ENCODE measurements at regions not wholly inside any gene's neighbourhood (a gene's known extent, or its start where the extent isn't known, plus 50 kb on each side); places are given as distances from the start of the nearest gene placed in this dataset.

GRCh38 chr6:119614138-119614537, 264.6 kb upstream of the MAN1A1 start:
- 0% methylated on average over 1 of the region's 1 CpG for whole genome bisulfite sequencing (ENCODE audit: low lambda C conversion rate)
- H3K9ac ChIP-seq (ENCODE audit: insufficient read depth, low read depth, low read length): no peak overlapping the region
- H3K4me1 ChIP-seq (ENCODE audit: insufficient read depth, low read length): no peaks in the 10 kb centered on the region
- H3K9me3 ChIP-seq (ENCODE audit: low read length): no peaks in the 10 kb centered on the region
- no peak for ATAC-seq
- POLR2A ChIA-PET: no interaction called here
- no peaks in the 10 kb centered on the region for H3K27me3 ChIP-seq (ENCODE audit: control insufficient read depth in 1 of 2, insufficient read depth in 2 of 2, low read length in 2 of 2)
- no peaks in the 10 kb centered on the region for H3K79me2 ChIP-seq (ENCODE audit: insufficient read depth, low read length)
- no peaks in the 10 kb centered on the region for H4K20me1 ChIP-seq (ENCODE audit: insufficient read depth, low read length)
- H3K4me3 ChIP-seq (replicated peaks in 1 of 3; ENCODE audit: insufficient read depth in 1 of 3, low read depth in 2 of 3, low read length in 3 of 3): no peak overlapping the region
- no peak for DNase-seq (ENCODE audit: low spot score)
- no peaks in the 10 kb centered on the region for H3K36me3 ChIP-seq (replicated peaks in 1 of 2; ENCODE audit: control insufficient read depth in 1 of 2, insufficient read depth in 2 of 2, low read length in 2 of 2)
- intact Hi-C loops (cut with micrococcal nuclease; ENCODE audit: unreplicated experiment) (no loop called here), in situ Hi-C loops (cut with HindIII; ENCODE audit: extremely low pct_ligation_motif_present, low pct_unique_long_range_greater_than_20kb) (no loop called here)
- TF ChIP-seq TERF1 (CRISPR knock-in tag; IDR thresholded peaks at IDR 0.05) (no peak), ZNF510 (CRISPR knock-in tag; IDR thresholded peaks at IDR 0.05; ENCODE audit: low read depth) (no peak), ZNF546 (CRISPR knock-in tag; conservative IDR thresholded peaks at IDR 0.05) (no peak), AHDC1 (CRISPR knock-in tag; IDR thresholded peaks at IDR 0.05; ENCODE audit: borderline replicate concordance) (no peak), FOXC1 (CRISPR knock-in tag; IDR thresholded peaks at IDR 0.05; ENCODE audit: borderline replicate concordance) (no peak), ISL2 (CRISPR knock-in tag; IDR thresholded peaks at IDR 0.05) (no peak), HNRNPUL1 (IDR thresholded peaks at IDR 0.05; ENCODE audit: low read depth, low read length) (no peak), EEA1 (CRISPR knock-in tag; IDR thresholded peaks at IDR 0.05; ENCODE audit: borderline replicate concordance) (no peak)
- TF ChIP-seq, protein P1, sequence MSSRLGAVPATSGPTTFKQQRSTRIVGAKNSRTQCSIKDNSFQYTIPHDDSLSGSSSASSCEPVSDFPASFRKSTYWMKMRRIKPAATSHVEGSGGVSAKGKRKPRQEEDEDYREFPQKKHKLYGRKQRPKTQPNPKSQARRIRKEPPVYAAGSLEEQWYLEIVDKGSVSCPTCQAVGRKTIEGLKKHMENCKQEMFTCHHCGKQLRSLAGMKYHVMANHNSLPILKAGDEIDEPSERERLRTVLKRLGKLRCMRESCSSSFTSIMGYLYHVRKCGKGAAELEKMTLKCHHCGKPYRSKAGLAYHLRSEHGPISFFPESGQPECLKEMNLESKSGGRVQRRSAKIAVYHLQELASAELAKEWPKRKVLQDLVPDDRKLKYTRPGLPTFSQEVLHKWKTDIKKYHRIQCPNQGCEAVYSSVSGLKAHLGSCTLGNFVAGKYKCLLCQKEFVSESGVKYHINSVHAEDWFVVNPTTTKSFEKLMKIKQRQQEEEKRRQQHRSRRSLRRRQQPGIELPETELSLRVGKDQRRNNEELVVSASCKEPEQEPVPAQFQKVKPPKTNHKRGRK (CRISPR knock-in tag; IDR thresholded peaks at IDR 0.05): no peak
- TF ChIP-seq, protein P2, sequence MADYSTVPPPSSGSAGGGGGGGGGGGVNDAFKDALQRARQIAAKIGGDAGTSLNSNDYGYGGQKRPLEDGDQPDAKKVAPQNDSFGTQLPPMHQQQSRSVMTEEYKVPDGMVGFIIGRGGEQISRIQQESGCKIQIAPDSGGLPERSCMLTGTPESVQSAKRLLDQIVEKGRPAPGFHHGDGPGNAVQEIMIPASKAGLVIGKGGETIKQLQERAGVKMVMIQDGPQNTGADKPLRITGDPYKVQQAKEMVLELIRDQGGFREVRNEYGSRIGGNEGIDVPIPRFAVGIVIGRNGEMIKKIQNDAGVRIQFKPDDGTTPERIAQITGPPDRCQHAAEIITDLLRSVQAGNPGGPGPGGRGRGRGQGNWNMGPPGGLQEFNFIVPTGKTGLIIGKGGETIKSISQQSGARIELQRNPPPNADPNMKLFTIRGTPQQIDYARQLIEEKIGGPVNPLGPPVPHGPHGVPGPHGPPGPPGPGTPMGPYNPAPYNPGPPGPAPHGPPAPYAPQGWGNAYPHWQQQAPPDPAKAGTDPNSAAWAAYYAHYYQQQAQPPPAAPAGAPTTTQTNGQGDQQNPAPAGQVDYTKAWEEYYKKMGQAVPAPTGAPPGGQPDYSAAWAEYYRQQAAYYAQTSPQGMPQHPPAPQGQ (CRISPR knock-in tag; IDR thresholded peaks at IDR 0.05; ENCODE audit: borderline replicate concordance): no peak
- TF ChIP-seq, protein P3, sequence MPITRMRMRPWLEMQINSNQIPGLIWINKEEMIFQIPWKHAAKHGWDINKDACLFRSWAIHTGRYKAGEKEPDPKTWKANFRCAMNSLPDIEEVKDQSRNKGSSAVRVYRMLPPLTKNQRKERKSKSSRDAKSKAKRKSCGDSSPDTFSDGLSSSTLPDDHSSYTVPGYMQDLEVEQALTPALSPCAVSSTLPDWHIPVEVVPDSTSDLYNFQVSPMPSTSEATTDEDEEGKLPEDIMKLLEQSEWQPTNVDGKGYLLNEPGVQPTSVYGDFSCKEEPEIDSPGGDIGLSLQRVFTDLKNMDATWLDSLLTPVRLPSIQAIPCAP (CRISPR knock-in tag; IDR thresholded peaks at IDR 0.05; ENCODE audit: low read depth): no peak
- CTCF ChIA-PET (ENCODE audit: low intra/inter-chr PET ratio, low total read pairs): no interaction called here
- no peak overlapping the region for H3K4me2 ChIP-seq (ENCODE audit: low read depth, low read length)
- H2AFZ ChIP-seq (ENCODE audit: low read length): no peak overlapping the region
- H3K27ac ChIP-seq (ENCODE audit: extremely low read length, insufficient read depth, low read length): no peak overlapping the region
- no TSS peak for BruUV-seq (replicated peaks)
- FAIRE-seq: no peak
